ENCODE measurements at regions not wholly inside any gene's neighbourhood (a gene's known extent, or its start where the extent isn't known, plus 50 kb on each side); places are given as distances from the start of the nearest gene placed in this dataset.
A peak's percentile ranks its signal among the peaks of the same experiment; 100 is the strongest.

DNA sequence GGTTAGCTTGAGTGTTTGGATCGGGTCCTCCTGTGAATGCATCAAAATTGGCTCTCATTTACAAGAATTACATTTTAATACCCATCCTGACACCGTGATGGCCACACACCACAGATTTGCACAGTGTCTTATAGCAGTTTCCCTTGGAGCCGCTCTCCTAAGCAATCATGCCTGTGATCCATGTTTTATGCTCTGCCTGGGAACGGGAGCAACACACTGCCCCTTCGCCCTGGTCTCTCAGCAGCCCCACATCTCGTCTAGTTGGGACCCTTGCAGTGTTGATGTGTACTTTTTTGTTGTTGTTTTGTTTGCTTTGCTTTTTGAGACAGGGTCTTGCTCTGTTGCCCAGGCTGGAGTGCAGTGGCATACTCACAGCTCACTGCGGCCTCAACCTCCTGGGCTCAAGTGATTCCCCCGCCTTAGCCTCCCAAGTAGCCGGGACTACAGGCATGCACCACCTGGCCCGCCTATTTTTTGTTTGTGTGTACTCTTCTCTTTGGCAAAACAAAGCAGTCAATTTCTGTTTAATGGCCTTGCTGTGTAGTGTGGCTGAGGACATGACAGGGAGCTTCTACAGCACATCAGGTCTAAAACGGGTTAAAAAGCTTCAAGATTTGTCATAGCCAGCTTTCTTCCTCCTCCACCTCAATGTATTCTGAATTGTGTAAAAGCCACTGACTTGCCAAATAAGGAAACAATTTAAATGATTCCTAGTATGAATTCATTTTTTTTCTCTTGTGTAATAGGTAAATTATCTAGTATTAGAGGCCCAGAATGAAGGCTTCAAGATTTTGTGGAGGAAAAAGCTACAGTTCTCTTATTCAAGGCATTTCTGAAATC, 101.6 kb upstream of the TBCA start:
- no peak overlapping the region for H3K27ac ChIP-seq
- H3K36me3 ChIP-seq: no peaks in the 10 kb centered on the region
- no peaks in the 10 kb centered on the region for H3K9me3 ChIP-seq
- no peak overlapping the region for H3K4me3 ChIP-seq
- no peak for ATAC-seq
- no peaks in the 10 kb centered on the region for H3K27me3 ChIP-seq
- intact Hi-C loops (cut with DNase I): no loop called here
- H3K4me1 ChIP-seq: peaks cover 0 to 24% of the 10 kb centered on the region in 2 donors
- no peak for DNase-seq
- TF ChIP-seq, protein P1, sequence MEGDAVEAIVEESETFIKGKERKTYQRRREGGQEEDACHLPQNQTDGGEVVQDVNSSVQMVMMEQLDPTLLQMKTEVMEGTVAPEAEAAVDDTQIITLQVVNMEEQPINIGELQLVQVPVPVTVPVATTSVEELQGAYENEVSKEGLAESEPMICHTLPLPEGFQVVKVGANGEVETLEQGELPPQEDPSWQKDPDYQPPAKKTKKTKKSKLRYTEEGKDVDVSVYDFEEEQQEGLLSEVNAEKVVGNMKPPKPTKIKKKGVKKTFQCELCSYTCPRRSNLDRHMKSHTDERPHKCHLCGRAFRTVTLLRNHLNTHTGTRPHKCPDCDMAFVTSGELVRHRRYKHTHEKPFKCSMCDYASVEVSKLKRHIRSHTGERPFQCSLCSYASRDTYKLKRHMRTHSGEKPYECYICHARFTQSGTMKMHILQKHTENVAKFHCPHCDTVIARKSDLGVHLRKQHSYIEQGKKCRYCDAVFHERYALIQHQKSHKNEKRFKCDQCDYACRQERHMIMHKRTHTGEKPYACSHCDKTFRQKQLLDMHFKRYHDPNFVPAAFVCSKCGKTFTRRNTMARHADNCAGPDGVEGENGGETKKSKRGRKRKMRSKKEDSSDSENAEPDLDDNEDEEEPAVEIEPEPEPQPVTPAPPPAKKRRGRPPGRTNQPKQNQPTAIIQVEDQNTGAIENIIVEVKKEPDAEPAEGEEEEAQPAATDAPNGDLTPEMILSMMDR (IDR thresholded peaks at IDR 0.05): no peak

DNA sequence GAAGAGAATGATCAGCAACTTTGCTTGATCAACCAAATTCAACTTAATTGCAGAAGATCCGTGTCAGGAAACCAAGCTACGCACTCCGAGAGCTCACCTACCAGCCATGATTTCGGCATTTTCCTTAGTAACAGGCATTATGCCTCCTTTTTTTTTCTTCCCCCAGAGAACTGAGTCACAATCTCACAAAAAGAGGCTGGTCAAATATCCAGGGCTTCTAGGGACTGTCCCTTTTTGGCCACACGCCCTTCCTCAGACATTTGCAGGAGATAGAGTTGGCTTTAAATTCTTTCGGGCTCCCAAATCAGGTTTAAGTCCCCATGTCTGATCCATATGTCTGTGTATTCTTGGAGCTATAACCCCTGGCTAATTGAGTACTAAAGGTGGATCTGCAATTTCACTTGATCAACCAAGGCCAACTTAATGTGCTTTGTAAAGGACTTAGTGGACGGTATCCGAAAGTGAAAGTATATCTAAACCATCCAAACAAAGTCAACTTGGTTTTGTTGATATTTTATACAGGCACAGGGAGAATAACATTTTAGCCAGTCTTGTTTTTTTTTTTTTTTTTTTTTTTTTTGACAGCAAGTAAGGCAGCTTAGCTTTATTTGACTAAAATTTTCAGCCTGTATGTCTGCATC, 100.8 kb upstream of the TBCA start:
- H3K27ac ChIP-seq: peak overlapping the region in 1 of 2 donors; percentile 51
- no peaks in the 10 kb centered on the region for H3K9me3 ChIP-seq
- intact Hi-C loops (cut with DNase I): no loop called here
- no peak overlapping the region for H3K4me3 ChIP-seq
- no peaks in the 10 kb centered on the region for H3K36me3 ChIP-seq
- TF ChIP-seq, protein P1 (IDR thresholded peaks at IDR 0.05): no peak
- ATAC-seq (no peak), DNase-seq (no peak)
- H3K4me1 ChIP-seq: peaks cover 0 to 21% of the 10 kb centered on the region in 2 donors
- H3K27me3 ChIP-seq: no peaks in the 10 kb centered on the region

DNA sequence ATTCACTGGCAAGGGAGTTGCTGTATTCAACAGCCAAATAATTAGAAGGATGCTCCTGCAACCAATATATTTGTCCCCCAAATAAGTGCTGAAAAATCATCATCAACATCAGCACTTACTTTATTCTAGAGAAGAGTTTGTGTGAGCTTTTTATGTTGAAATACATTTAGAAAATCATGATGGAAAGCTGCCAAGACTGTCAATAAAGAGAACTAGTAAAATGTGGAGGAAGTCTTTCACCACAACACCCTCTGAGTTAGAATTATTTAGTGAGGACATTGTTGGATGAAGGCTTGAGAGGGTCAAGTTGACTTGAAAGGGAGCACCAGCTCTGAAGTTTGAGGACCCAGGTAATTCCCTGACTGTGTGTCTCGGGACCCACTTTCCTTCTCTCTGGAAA, 100.2 kb upstream of the TBCA start:
- Histone ChIP-seq H3K4me3 (no peak overlapping the region), H3K27me3 (no peaks in the 10 kb centered on the region), H3K27ac (peak overlapping the region in 1 of 2 donors; percentile 51), H3K36me3 (no peaks in the 10 kb centered on the region), H3K9me3 (no peaks in the 10 kb centered on the region), H3K4me1 (peaks cover 0 to 21% of the 10 kb centered on the region in 2 donors)
- no peak for ATAC-seq
- TF ChIP-seq, protein P1 (IDR thresholded peaks at IDR 0.05): no peak
- intact Hi-C loops (cut with DNase I): no loop called here
- no peak for DNase-seq

DNA sequence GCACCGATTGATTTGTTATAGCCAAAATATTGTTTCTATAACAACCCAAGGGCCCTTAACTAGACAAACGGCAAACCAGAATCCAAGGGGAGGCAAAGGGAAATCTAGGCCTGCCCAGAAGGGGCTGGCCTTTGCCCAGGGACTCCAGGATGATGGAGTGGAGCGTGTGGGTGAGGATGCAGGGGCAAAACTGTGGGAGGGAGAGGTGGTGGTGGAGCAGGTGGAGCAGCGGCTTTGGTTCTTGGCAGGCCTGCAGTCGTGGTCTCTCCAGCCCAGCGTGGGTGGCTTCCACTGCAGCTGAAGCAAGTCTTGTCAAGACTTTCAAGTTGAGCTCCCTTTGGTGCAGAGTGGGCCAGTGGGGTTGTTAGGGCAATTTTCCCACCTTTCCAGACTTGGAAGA, 98.6 kb upstream of the TBCA start:
- Histone ChIP-seq H3K27ac (no peak overlapping the region), H3K4me3 (no peak overlapping the region), H3K4me1 (peaks cover 0 to 21% of the 10 kb centered on the region in 2 donors), H3K27me3 (no peaks in the 10 kb centered on the region), H3K9me3 (no peaks in the 10 kb centered on the region), H3K36me3 (no peaks in the 10 kb centered on the region)
- no peak for DNase-seq
- intact Hi-C loops (cut with DNase I): no loop called here
- no peak for ATAC-seq
- TF ChIP-seq, protein P1 (IDR thresholded peaks at IDR 0.05): no peak

DNA sequence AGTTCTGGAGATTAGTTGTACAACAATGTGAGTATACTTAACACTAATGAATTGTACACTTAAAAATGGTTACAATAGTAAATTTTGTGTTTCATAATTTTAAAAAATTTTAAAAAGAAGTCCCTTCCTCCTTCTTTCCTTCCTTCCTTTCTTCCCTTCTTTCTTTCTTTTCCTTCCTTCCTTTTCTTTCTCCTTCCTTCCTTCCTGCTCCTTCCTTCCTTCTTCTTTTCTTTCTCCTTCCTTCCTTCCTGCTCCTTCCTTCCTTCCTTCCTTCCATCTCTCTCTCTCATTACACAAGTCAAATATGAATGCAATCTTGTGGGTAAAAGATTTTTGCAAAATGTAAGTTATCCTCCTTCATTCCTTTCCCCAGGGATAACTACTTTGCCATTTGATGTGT, 97.1 kb upstream of the TBCA start:
- TF ChIP-seq, protein P1 (IDR thresholded peaks at IDR 0.05): no peak
- Histone ChIP-seq H3K27me3 (no peaks in the 10 kb centered on the region), H3K4me1 (peaks cover 0 to 21% of the 10 kb centered on the region in 2 donors), H3K36me3 (no peaks in the 10 kb centered on the region), H3K9me3 (no peaks in the 10 kb centered on the region), H3K27ac (no peak overlapping the region), H3K4me3 (no peak overlapping the region)
- DNase-seq (no peak), ATAC-seq (no peak)
- intact Hi-C loops (cut with DNase I): no loop called here
